Thyroid gland (tissue), 4 donors: ENCODE measurements at regions not wholly inside any gene's neighbourhood (a gene's known extent, or its start where the extent isn't known, plus 50 kb on each side); places are given as distances from the start of the nearest gene placed in this dataset.

Experiments used
- DNase-seq, 2 donors: peaks; one replicate each; pipeline ENCODE4 v3.0.0-alpha.2; 2019
- H3K27ac ChIP-seq, 3 donors: fragments of 200-600 bp; sonication (generic); 1 replicate in 2 of 3; 2 replicates in 1 of 3; pipeline ENCODE4 v1.5.1; 2016 to 2019; ENCODE audit warnings: mild to moderate bottlenecking in 1 of 3, moderate library complexity in 1 of 3
- H3K27me3 ChIP-seq: fragments of 200-600 bp; sonication (generic); one replicate; pipeline ENCODE4 v1.5.1; 2019
- H3K36me3 ChIP-seq, 2 donors: fragments of 200-600 bp; sonication (generic); one replicate each; pipeline ENCODE4 v1.5.1; 2016 to 2019
- H3K4me1 ChIP-seq, 2 donors: fragments of 200-600 bp; sonication (generic); one replicate each; pipeline ENCODE4 v1.5.1; 2017 to 2019
- H3K4me3 ChIP-seq, 3 donors: fragments of 200-600 bp; sonication (generic); replicated peaks in 1 of 3; 1 replicate in 2 of 3; 2 replicates in 1 of 3; pipeline ENCODE4 v1.5.1; 2016; ENCODE audit warnings: mild to moderate bottlenecking in 1 of 3
- H3K9me3 ChIP-seq: fragments of 200-600 bp; sonication (generic); one replicate; pipeline ENCODE4 v1.5.1; 2017
- CTCF ChIP-seq, 6 experiments: fragments of 200-600 bp in 3 of 6; fragments of 450-650 bp in 3 of 6; sonication (generic) in 3 of 6; IDR thresholded peaks; one replicate each; pipeline ENCODE4 v1.5.1; 2016 to 2019; ENCODE audit warnings: antibody characterized with exemption in 6 of 6, mild to moderate bottlenecking in 2 of 6, inconsistent platforms in 1 of 6, moderate library complexity in 1 of 6
- POLR2A ChIP-seq, 2 donors: fragments of 450-650 bp; IDR thresholded peaks; one replicate each; pipeline ENCODE4 v1.6.1; 2017; ENCODE audit warnings: antibody characterized with exemption in 2 of 2, mild to moderate bottlenecking in 2 of 2, moderate library complexity in 1 of 2
- WGBS, 2 donors: methylation state at CpG; one replicate each; pipeline ENCODE4 v1.1.5; 2017; 5-methylcytosine and 5-hydroxymethylcytosine counted together
- intact Hi-C: fragments of 100-400 bp; cut with DNase I; formaldehyde crosslinking; loops from one replicate; pipeline ENCODE4 v1.15.1; 2023

- TF ChIP-seq POLR2A (IDR thresholded peaks at IDR 0.05) (no peak), CTCF (IDR thresholded peaks at IDR 0.05) (no peak)
- no peak overlapping the region for H3K4me3 ChIP-seq
- no peaks in the 10 kb centered on the region for H3K27me3 ChIP-seq
- H3K4me1 ChIP-seq: no peaks in the 10 kb centered on the region
- no peaks in the 10 kb centered on the region for H3K9me3 ChIP-seq
- no peak for DNase-seq
- no peak overlapping the region for H3K27ac ChIP-seq
- 70 to 84% methylated on average over 1 of the region's 1 CpG for WGBS, 2 donors
- intact Hi-C loops: no loop called here
- H3K36me3 ChIP-seq: no peaks in the 10 kb centered on the region
Observed at GRCh38 chr5:8383616-8384015, 514.7 kb downstream of the MTRR start.

- H3K4me3 ChIP-seq: no peak overlapping the region
- H3K27ac ChIP-seq: no peak overlapping the region
- no peaks in the 10 kb centered on the region for H3K9me3 ChIP-seq
- H3K27me3 ChIP-seq: no peaks in the 10 kb centered on the region
- TF ChIP-seq POLR2A (IDR thresholded peaks at IDR 0.05): no peak
- no peak for TF ChIP-seq CTCF (IDR thresholded peaks at IDR 0.05)
- WGBS, 2 donors: 69 to 79% methylated on average over 2 of the region's 2 CpGs
- no peak for DNase-seq
- peaks cover 3 to 5% of the 10 kb centered on the region in 2 donors for H3K4me1 ChIP-seq
- intact Hi-C loops: no loop called here
- no peaks in the 10 kb centered on the region for H3K36me3 ChIP-seq
Observed at GRCh38 chr5:8386719-8387288, 517.9 kb downstream of the MTRR start.

GRCh38 chr5:8391911-8392310 lies 523.0 kb downstream of the MTRR start:
- no peaks in the 10 kb centered on the region for H3K9me3 ChIP-seq
- no peak overlapping the region for H3K4me3 ChIP-seq
- intact Hi-C loops: no loop called here
- peak overlapping the region in 2 of 3 donors; percentile 60 to 63 for H3K27ac ChIP-seq
- H3K27me3 ChIP-seq: no peaks in the 10 kb centered on the region
- peaks cover 6 to 7% of the 10 kb centered on the region in 2 donors for H3K4me1 ChIP-seq
- WGBS, 2 donors: 26 to 39% methylated on average over 2 of the region's 2 CpGs
- H3K36me3 ChIP-seq: no peaks in the 10 kb centered on the region
- peak; percentile 54 to 62 for DNase-seq
- TF ChIP-seq CTCF (IDR thresholded peaks at IDR 0.05): peak in 2 of 6 experiments; percentile 5 to 8
- TF ChIP-seq POLR2A (IDR thresholded peaks at IDR 0.05): no peak

GRCh38 chr5:8393240-8393639 lies 524.3 kb downstream of the MTRR start:
- DNase-seq: no peak
- Histone ChIP-seq H3K36me3 (no peaks in the 10 kb centered on the region), H3K9me3 (no peaks in the 10 kb centered on the region), H3K27me3 (no peaks in the 10 kb centered on the region), H3K4me3 (no peak overlapping the region), H3K27ac (no peak overlapping the region), H3K4me1 (peaks cover 6 to 7% of the 10 kb centered on the region in 2 donors)
- intact Hi-C loops: no loop called here
- 68 to 79% methylated on average over 2 of the region's 2 CpGs for WGBS, 2 donors
- TF ChIP-seq POLR2A (IDR thresholded peaks at IDR 0.05) (no peak), CTCF (IDR thresholded peaks at IDR 0.05) (no peak)

- no peak overlapping the region for H3K27ac ChIP-seq
- no peaks in the 10 kb centered on the region for H3K36me3 ChIP-seq
- H3K4me3 ChIP-seq: no peak overlapping the region
- intact Hi-C loops: no loop called here
- no peaks in the 10 kb centered on the region for H3K9me3 ChIP-seq
- no peaks in the 10 kb centered on the region for H3K27me3 ChIP-seq
- no peak for DNase-seq
- TF ChIP-seq POLR2A (IDR thresholded peaks at IDR 0.05): no peak
- no peak for TF ChIP-seq CTCF (IDR thresholded peaks at IDR 0.05)
- peaks cover 14 to 16% of the 10 kb centered on the region in 2 donors for H3K4me1 ChIP-seq
- 86 to 91% methylated on average over 5 of the region's 5 CpGs for WGBS, 2 donors
Observed at GRCh38 chr5:8394965-8395364, 526.0 kb downstream of the MTRR start.
